NCI-H146 (cell line): ENCODE measurements at regions not wholly inside any gene's neighbourhood (a gene's known extent, or its start where the extent isn't known, plus 50 kb on each side); places are given as distances from the start of the nearest gene placed in this dataset.
"Not testable (repeated sequence)": the region's sequence is repeated elsewhere in the genome, so short reads cannot be mapped to it uniquely, and the experiment has no call there.

Experiments used
- DNase-seq: peaks from one replicate; lab custom pipeline; 2025; lab: John Stamatoyannopoulos, UW

DNA sequence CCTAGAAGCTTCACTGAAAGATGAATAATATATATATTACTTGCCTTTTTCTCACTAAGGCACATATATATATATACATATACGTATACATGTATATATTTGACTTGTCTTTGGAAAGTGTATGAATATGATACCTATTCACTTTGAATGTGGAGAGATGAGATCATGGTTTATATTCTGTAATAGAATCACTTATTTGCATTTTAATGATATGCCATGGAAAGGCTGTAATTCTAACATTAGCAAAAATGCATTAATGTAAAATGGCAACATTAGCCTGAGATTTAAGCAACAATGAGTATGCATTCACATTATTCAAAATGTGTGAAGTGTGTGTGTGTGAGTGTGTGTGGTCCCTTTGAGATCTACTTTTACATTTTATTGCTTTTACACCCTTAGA lies 54.5 kb upstream of the PRKD1 start:
- DNase-seq = no peak

DNA sequence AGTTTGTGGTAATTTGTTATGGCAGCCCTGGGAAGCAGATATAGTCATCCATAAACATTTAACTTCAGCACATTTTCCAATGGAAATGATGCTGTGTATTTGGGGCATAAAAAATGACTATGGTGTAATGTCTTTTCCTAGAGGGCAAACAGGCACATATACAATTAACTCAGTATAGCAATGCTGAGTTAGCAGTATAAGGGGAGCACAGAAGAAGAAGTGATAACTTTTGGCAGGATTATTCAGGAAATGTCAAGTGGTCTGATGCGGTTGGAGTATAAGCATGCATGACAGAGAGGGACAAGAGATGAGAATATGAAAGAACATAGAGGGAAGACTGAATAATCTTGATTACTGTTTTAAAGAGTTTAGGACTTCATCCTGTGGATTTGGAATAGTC lies 55.3 kb upstream of the PRKD1 start:
- DNase-seq = no peak

GRCh38 chr14:29990344-29990857 lies 62.8 kb upstream of the PRKD1 start:
- DNase-seq = not testable (repeated sequence)

GRCh38 chr14:29990993-29991392 lies 63.3 kb upstream of the PRKD1 start:
- no peak for DNase-seq

- DNase-seq = no peak
These were observed 65.5 kb upstream of the PRKD1 start for GRCh38 chr14:29993143-29993542.

DNA sequence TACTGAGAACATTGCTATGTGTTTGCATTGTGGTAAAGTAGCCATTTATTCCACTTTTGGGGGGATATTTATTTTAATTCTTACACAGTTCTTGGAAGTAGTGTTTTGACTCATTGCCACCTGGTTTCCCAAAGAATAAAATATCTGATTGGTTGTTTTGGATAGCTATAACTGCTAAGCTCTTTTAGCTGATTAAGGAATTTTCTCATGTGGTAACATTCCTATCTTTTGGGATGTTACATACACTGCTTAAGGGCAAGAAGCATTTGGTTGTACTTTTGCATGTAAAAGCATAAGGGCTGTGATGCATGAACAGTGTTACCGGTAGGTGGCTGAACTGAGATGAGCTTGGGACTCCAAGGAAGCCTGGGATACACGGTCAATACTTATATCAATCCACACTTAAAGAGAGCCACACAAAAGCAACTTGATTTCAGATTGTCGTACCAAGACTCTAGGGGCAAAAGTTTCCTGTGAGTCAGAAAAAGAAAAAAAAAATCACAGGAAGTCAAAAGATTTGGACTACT lies 71.4 kb upstream of the PRKD1 start:
- no peak for DNase-seq

GRCh38 chr14:30002859-30003258 lies 75.2 kb upstream of the PRKD1 start:
- no peak for DNase-seq

- peak; percentile 42 for DNase-seq
These were observed 77.6 kb upstream of the PRKD1 start for GRCh38 chr14:30005114-30005808.

DNA sequence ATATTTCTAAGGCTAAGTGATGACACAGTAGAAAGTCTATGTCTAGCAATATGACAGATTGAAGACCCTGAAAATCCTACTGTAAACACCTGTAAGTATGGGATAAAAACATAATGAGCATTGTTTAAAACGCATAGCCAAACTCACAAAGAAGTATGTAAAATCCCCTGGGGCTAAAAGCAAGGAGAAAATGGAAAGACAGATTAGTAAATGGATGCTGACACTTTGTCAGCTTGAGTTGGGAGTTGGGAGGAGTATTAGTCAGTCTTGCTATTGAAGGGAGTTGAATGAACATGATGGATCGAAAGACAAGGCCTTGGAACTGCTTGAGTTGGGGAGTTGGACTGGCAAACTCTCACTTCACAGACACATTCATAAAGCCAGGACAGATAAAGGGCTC lies 79.0 kb upstream of the PRKD1 start:
- no peak for DNase-seq

GRCh38 chr14:30015489-30015888 lies 87.8 kb upstream of the PRKD1 start:
- no peak for DNase-seq

DNA sequence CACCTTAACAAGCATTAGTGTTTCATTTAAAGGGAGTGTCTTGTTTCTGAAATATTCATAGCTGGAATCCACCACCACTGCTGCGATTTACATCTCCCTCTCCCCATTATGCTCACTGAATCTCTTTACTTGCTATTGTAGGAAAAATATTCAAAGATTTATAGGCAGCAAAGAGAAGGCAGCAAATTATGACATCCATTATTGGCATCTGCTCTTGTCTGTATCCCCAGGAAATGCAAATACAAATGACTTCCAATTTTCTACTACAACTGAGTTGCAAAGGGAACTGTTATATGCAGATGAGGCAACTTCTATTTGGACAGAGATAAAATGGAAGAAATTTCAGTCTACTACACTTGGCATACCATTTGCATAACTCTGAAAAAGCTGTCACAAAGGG lies 88.4 kb upstream of the PRKD1 start:
- no peak for DNase-seq

DNA sequence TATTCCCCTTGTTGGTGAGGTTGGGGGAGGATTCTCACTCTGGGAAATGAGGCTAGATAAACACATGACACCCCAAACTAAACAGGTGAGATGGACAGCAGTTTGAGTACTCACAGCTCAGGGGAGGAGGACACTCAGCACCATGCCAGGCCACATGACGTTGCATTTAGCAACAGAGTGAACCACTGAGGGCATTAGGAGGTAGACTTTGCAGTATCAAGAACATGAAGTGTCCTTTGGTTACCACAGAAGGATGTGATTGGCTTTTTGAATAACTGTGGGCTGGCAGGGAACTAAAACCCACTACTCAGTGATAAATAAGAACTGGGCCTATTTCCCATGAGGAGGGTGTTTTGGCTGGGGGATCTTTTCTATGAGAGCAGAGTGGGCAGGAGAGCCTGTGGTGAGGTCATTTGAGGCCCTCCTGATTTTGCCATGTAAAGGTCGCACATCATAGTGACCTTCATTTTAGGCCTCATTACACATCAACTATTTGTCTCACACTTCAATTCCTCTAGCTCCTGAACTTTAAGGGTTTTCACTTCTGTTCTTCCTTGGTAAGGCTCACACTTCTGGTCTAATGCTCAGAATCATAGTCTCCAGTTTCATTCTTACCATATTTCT lies 89.8 kb upstream of the PRKD1 start:
- no peak for DNase-seq

- DNase-seq = peak; percentile 11
These were observed 92.6 kb upstream of the PRKD1 start for GRCh38 chr14:30020271-30020670.

- no peak for DNase-seq
These were observed 93.0 kb upstream of the PRKD1 start for GRCh38 chr14:30020687-30021086.

DNA sequence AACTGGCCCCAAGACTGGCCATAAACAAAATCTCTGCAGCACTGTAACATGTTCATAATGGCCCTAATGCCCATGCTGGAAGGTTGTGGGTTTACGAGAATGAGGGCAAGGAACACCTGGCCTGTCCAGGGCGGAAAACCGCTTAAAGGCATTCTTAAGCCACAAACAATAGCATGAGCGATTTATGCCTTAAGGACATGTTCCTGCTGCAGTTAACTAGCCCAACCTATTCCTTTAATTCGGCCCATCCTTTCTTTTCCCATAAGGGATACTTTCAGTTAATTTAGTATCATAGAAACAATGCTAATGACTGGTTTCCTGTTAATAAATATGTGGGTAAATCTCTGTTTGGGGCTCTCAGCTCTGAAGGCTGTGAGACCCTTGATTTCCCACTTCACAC lies 95.7 kb upstream of the PRKD1 start:
- DNase-seq = not testable (repeated sequence)

DNA sequence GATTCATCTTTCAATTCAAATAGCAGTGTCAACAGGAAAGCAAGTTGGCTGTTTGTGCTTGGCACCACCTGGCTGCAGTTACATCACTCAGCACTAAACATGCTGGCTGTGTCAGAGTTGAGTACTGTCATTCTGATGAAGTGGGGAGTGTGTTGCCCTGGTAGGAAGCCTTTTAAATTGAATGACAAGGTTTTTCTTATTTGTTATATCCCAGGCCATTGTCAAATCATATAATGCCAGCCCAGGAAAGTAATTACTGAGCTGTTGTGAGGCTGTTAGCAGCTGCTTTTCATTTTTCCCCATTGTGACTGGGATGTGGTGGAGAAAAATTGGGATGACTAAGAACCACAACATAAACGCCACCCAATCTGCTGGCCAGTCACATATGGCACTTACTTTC lies 106.5 kb upstream of the PRKD1 start:
- peak; percentile 84 for DNase-seq

DNA sequence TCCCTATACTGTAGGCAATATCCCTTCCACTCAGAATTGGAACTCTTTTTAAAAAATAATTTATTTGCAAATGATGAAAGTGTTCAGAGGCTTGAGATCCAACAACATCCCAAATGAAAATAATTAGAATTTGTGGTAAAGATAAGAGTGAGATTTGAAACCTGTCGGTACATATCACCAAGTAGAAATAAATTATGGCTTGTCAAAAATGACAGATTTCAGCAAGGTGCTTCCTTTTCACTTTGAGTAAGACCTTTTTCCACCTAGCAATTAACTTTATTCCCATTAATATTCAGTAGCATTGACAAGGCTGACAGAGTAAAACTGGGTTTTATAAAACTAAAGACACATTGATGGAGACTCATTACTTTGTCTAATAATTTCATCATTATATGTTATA lies 107.7 kb upstream of the PRKD1 start:
- peak; percentile 4 for DNase-seq

GRCh38 chr14:30045720-30046119 lies 118.1 kb upstream of the PRKD1 start:
- DNase-seq = no peak

DNA sequence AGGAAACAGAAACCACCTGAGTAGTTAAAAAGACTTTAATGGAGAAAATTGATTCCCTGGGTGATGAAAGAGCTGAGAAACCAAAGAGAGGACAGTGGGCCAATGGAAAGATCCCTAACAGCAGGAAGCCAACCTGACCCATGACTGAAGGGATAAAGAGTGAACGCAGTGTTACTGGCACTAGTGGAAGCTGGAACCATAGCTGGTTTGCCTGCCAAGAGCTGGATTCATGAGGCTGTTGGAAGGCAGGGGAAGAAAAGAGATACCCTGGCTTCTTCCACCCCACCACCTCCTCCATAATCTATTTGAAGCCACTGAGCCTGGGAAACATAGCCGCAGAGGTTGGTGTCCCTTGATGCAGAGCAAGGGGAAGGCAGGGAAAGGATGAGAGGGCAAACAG lies 125.5 kb upstream of the PRKD1 start:
- DNase-seq = no peak

- no peak for DNase-seq
These were observed 126.6 kb upstream of the PRKD1 start for GRCh38 chr14:30054201-30054600.

DNA sequence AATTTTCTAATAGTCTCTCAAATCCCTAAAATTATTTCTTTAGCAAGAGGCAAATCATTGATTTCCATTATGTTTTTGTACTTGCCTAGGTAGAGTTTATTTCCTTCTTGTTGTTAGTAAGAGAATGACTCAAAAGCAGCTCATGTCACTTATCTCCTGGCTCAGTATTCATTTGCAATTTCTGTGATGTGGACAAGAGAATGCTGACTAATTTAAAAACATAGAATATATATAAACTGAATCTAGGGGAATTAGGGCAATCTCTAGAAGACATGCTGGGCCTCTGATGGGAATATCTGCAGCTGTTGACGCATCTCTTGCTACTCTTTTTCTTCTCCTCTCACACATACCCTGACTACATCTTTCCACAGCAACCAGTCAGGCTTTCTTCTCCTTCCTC lies 130.8 kb upstream of the PRKD1 start:
- no peak for DNase-seq

- DNase-seq = no peak
These were observed 136.1 kb upstream of the PRKD1 start for GRCh38 chr14:30063746-30064145.

GRCh38 chr14:30064454-30064853 lies 136.8 kb upstream of the PRKD1 start:
- DNase-seq = no peak

- DNase-seq = no peak
These were observed 141.9 kb upstream of the PRKD1 start for GRCh38 chr14:30069536-30069935.
